SK-N-SH (cell line): ENCODE measurements at regions not wholly inside any gene's neighbourhood (a gene's known extent, or its start where the extent isn't known, plus 50 kb on each side); places are given as distances from the start of the nearest gene placed in this dataset.

Experiments used
- CHD2 ChIP-seq: fragments of 150-350 bp; IDR thresholded peaks from 2 replicates; pipeline ENCODE4 v1.6.1; 2018; ENCODE audit warnings: low read length; ENCODE audit not compliant: partially characterized antibody
- CTCF ChIP-seq: fragments of 200-600 bp; sonication (generic); IDR thresholded peaks from 2 replicates; pipeline ENCODE4 v1.6.1; 2017; ENCODE audit warnings: antibody characterized with exemption, mild to moderate bottlenecking, moderate library complexity
- ELF1 ChIP-seq: IDR thresholded peaks from 2 replicates; pipeline ENCODE4 v1.4.0; 2012
- EP300 ChIP-seq, 2 experiments: IDR thresholded peaks; 2 replicates each; pipeline versions ENCODE4 v1.4.0 to v1.6.1; 2012; ENCODE audit warnings: borderline replicate concordance in 1 of 2, low read depth in 1 of 2, low read length in 1 of 2
- EZH2phosphoT487 ChIP-seq: fragments of 200-600 bp; sonication (generic); IDR thresholded peaks from 2 replicates; pipeline ENCODE4 v1.6.1; 2017; ENCODE audit warnings: low read depth, mixed run types, mild to moderate bottlenecking, antibody characterized with exemption, moderate library complexity, borderline replicate concordance
- FOXM1 ChIP-seq: IDR thresholded peaks from 2 replicates; pipeline ENCODE4 v1.4.0; 2012; ENCODE audit warnings: low read depth, mild to moderate bottlenecking
- GATA2 ChIP-seq: sonication (generic); formaldehyde crosslinking; IDR thresholded peaks from 2 replicates; pipeline ENCODE4 v1.5.0; 2020; ENCODE audit warnings: mild to moderate bottlenecking, missing genetic modification reagents
- NFIC ChIP-seq: IDR thresholded peaks from 2 replicates; pipeline ENCODE4 v1.4.0; 2012; ENCODE audit warnings: borderline replicate concordance
- POLR2AphosphoS5 ChIP-seq: IDR thresholded peaks from 2 replicates; pipeline ENCODE4 v1.6.1; 2012; ENCODE audit warnings: low read depth, low read length
- REST ChIP-seq: IDR thresholded peaks from 2 replicates; pipeline ENCODE4 v1.6.1; 2012; ENCODE audit warnings: mild to moderate bottlenecking, low read depth, low read length, moderate library complexity
- RXRA ChIP-seq: IDR thresholded peaks from 2 replicates; pipeline ENCODE4 v1.4.0; 2012; ENCODE audit warnings: low read depth, mild to moderate bottlenecking, borderline replicate concordance
- USF2 ChIP-seq: fragments of 150-350 bp; IDR thresholded peaks from 2 replicates; pipeline ENCODE4 v1.6.1; 2017; ENCODE audit warnings: antibody characterized with exemption, low read length, low read depth, borderline replicate concordance
- YY1 ChIP-seq: IDR thresholded peaks from 2 replicates; pipeline ENCODE4 v1.4.0; 2012; ENCODE audit warnings: low read depth, mild to moderate bottlenecking
- TF ChIP-seq, protein P1 (sequence below): IDR thresholded peaks from 2 replicates; pipeline ENCODE4 v1.4.0; 2012; ENCODE audit warnings: low read depth

- TF ChIP-seq USF2 (no peak), FOXM1 (no peak), POLR2AphosphoS5 (no peak), YY1 (no peak), CTCF (no peak), EP300 (IDR thresholded peaks at IDR 0.05; ENCODE audit: borderline replicate concordance in 1 of 2, low read depth in 1 of 2, low read length in 1 of 2) (no peak), CHD2 (no peak), EZH2phosphoT487 (no peak), RXRA (no peak), GATA2 (no peak), ELF1 (no peak), REST (no peak), NFIC (no peak)
- TF ChIP-seq, protein P1, sequence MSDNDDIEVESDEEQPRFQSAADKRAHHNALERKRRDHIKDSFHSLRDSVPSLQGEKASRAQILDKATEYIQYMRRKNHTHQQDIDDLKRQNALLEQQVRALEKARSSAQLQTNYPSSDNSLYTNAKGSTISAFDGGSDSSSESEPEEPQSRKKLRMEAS: no peak
These were observed 412.2 kb upstream of the FAT1 start for GRCh38 chr4:187135878-187136277.
